ENCODE measurements at regions not wholly inside any gene's neighbourhood (a gene's known extent, or its start where the extent isn't known, plus 50 kb on each side); places are given as distances from the start of the nearest gene placed in this dataset.

DNA sequence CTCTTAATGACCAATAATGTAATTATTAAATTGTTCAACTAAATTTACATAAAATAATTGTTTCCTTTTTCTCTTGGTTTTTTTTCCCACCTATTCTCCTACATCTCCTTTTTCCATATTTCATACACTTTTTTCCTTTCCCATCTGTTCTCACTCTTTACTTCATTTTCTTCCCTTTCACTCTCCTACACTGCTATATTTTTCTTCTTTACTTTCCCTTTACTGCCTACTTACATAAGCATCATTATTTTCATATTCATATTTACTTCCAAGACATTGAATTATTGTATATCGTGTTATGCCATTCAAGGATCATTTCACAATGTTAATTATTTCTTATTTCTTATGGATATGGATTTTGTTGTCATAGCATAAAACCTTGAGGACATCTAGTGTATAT, 1275.6 kb downstream of the NSUN3 start:
- FAIRE-seq: no peak
- Histone ChIP-seq H3K9ac (ENCODE audit: insufficient read depth in 1 of 2, low read depth in 2 of 2, low read length in 2 of 2) (no peak overlapping the region), H3K4me1 (replicated peaks in 1 of 2; ENCODE audit: control insufficient read depth in 2 of 2, insufficient read depth in 2 of 2, low read length in 2 of 2) (no peaks in the 10 kb centered on the region), H3K27ac (ENCODE audit: extremely low read depth, low read depth, low read length) (no peak overlapping the region), H2AFZ (ENCODE audit: low read depth, low read length) (no peak overlapping the region), H3K79me2 (ENCODE audit: control insufficient read depth, insufficient read depth, low read length) (no peaks in the 10 kb centered on the region), H3K9me1 (ENCODE audit: control insufficient read depth, insufficient read depth, low read length) (no peaks in the 10 kb centered on the region), H3K4me3 (no peak overlapping the region), H3K4me2 (ENCODE audit: insufficient read depth, low read length) (no peak overlapping the region), H3K27me3 (ENCODE audit: control insufficient read depth in 2 of 2, insufficient read depth in 2 of 2, low read length in 2 of 2) (no peaks in the 10 kb centered on the region), H3K9me3 (replicated peaks; ENCODE audit: control insufficient read depth, insufficient read depth, low read depth, low read length) (no peaks in the 10 kb centered on the region), H4K20me1 (replicated peaks; ENCODE audit: control insufficient read depth, insufficient read depth, low read length) (no peaks in the 10 kb centered on the region), H3K36me3 (ENCODE audit: control insufficient read depth, insufficient read depth, low read length) (no peaks in the 10 kb centered on the region)
- intact Hi-C loops (cut with micrococcal nuclease): no loop called here
- ChIA-PET CTCF (ENCODE audit: low intra/inter-chr PET ratio) (no interaction called here), POLR2A (no interaction called here)
- WGBS (ENCODE audit: insufficient coverage, low coverage, missing lambda C conversion rate): 0% methylated on average over 1 of the region's 1 CpG
- ATAC-seq: no peak
- no TSS peak for BruUV-seq (replicated peaks)
- in situ Hi-C loops (cut with MboI): no loop called here
- no peak for DNase-seq (ENCODE audit: extremely low read depth in 1 of 4, low spot score in 3 of 4)
- TF ChIP-seq TCF7L2 (IDR thresholded peaks at IDR 0.05; ENCODE audit: low read depth, low read length) (no peak), HINFP (tag; conservative IDR thresholded peaks at IDR 0.05; ENCODE audit: low read depth) (no peak), LARP7 (IDR thresholded peaks at IDR 0.05) (no peak), ZNF280A (IDR thresholded peaks at IDR 0.05; ENCODE audit: low read depth, partially characterized antibody) (no peak), ESRRB (CRISPR knock-in tag; IDR thresholded peaks at IDR 0.05; ENCODE audit: borderline replicate concordance) (no peak), HMGN3 (IDR thresholded peaks at IDR 0.05; ENCODE audit: borderline replicate concordance, extremely low read depth, insufficient read length, low read depth, low read length) (no peak), TSC22D4 (tag; IDR thresholded peaks at IDR 0.05) (no peak), CHD1 (IDR thresholded peaks at IDR 0.05; ENCODE audit: low read length) (no peak), NFRKB (IDR thresholded peaks at IDR 0.05; ENCODE audit: low read depth) (no peak), MEIS2 (IDR thresholded peaks at IDR 0.05; ENCODE audit: partially characterized antibody) (no peak)
- TF ChIP-seq, protein P1, sequence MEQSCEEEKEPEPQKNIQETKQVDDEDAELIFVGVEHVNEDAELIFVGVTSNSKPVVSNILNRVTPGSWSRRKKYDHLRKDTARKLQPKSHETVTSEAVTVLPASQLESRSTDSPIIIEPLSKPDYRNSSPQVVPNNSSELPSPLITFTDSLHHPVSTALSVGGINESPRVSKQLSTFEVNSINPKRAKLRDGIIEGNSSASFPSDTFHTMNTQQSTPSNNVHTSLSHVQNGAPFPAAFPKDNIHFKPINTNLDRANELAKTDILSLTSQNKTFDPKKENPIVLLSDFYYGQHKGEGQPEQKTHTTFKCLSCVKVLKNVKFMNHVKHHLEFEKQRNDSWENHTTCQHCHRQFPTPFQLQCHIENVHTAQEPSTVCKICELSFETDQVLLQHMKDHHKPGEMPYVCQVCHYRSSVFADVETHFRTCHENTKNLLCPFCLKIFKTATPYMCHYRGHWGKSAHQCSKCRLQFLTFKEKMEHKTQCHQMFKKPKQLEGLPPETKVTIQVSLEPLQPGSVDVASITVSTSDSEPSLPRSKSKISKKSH (CRISPR knock-in tag; IDR thresholded peaks at IDR 0.05): no peak
- TF ChIP-seq, protein P2, sequence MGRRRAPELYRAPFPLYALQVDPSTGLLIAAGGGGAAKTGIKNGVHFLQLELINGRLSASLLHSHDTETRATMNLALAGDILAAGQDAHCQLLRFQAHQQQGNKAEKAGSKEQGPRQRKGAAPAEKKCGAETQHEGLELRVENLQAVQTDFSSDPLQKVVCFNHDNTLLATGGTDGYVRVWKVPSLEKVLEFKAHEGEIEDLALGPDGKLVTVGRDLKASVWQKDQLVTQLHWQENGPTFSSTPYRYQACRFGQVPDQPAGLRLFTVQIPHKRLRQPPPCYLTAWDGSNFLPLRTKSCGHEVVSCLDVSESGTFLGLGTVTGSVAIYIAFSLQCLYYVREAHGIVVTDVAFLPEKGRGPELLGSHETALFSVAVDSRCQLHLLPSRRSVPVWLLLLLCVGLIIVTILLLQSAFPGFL (CRISPR knock-in tag; IDR thresholded peaks at IDR 0.05): no peak

Measured in K562 (cell line).